Left lobe of liver (tissue), 2 donors: ENCODE measurements at regions not wholly inside any gene's neighbourhood (a gene's known extent, or its start where the extent isn't known, plus 50 kb on each side); places are given as distances from the start of the nearest gene placed in this dataset.

ENCODE experiments used
- ATAC-seq: fragments of 200-7000 bp; cut with Tn5 transposase; one replicate; pipeline ENCODE4 v1.9.1; 2020; ENCODE audit warnings: mild to moderate bottlenecking, moderate library complexity
- DNase-seq: peaks from one replicate; pipeline ENCODE4 v3.0.0-alpha.2; 2020; ENCODE audit warnings: low spot score
- donor health status: DM: no; HTN: no; CAD: no; lungs with moderate emphysema.
- donor health status: DM: no; HTN: yes; CAD: no.

DNA sequence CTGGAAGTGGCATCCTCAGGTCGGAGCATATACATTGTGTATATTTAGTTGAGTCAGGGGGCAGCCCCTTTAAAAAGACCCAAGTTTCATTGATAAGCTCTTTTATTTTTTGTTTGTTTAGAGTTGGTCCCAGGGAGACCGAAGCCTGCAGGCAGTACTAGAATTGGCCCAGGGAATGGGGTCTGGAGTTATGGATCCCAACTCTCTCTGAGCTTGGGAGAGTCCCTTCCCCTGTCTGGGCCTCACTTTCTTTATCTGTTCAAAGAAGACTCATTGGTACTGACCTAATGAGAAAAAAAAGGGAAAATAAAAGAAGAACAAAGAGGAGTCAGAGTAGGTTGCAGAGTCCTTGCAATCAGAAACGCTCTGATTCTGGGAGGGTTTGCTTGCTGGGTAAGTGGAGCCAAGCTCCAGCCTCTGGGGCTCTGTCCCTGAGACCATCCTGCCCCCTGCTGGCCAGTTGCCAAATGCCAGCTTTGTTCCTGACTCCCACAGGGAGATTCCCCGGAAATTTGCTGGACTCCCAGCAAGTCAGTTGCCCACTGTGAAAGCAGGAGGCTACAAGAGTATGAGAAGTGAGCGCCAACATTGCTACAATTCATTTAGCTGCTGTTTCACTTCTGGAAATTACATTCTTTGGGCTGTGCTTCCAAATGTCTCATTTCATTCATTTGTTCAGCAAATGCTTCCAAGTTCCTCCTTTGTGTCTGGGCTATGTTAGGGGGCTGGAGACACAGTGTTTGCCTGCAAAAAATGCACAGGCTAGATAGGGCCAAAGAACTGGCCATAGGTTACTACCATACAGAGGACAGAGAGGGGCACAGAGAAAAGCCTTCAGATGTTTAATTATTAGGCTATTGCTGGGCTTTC, 156.2 kb downstream of the MELK start:
- ATAC-seq (no peak), DNase-seq (no peak)

DNA sequence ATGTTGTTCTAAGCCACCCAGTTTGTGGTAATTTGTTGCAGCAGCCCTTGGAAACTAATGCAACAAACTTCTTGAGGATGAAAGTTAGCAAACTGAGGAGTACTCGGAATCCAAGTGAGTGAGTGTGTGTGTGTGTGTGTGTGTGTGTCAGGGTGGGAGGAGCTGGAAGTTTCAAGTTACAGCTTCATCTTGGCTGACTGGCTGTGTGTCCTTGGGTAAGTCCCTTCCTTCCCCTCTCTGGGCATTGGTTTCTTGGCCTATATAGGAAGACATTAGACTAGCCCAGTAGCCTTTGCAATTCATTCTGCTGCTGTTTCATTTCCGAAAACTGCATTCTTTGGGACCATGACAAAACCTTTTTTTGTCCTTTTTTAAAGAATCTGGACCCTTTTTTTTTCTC, 157.2 kb downstream of the MELK start:
- DNase-seq (no peak), ATAC-seq (no peak)

DNA sequence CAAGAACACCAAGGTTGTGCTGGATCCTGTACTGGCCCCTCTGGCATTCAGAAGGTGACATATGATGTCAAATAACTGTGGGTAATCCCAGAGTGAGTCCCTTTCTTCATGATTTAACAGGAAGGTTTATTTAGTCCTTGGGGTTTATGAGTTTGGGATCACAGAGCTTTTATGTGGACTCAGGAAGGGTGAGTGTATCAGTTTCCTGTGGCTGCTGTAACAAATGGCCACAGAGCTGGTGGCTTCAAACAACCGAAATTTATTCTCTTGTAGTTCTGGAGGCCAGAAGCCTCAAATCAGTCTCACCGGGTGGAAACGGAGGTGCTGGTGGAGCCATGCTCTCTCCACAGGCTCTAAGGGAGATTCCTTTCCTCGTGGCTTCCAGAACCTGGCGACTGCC, 157.7 kb downstream of the MELK start:
- ATAC-seq (no peak), DNase-seq (no peak)

DNA sequence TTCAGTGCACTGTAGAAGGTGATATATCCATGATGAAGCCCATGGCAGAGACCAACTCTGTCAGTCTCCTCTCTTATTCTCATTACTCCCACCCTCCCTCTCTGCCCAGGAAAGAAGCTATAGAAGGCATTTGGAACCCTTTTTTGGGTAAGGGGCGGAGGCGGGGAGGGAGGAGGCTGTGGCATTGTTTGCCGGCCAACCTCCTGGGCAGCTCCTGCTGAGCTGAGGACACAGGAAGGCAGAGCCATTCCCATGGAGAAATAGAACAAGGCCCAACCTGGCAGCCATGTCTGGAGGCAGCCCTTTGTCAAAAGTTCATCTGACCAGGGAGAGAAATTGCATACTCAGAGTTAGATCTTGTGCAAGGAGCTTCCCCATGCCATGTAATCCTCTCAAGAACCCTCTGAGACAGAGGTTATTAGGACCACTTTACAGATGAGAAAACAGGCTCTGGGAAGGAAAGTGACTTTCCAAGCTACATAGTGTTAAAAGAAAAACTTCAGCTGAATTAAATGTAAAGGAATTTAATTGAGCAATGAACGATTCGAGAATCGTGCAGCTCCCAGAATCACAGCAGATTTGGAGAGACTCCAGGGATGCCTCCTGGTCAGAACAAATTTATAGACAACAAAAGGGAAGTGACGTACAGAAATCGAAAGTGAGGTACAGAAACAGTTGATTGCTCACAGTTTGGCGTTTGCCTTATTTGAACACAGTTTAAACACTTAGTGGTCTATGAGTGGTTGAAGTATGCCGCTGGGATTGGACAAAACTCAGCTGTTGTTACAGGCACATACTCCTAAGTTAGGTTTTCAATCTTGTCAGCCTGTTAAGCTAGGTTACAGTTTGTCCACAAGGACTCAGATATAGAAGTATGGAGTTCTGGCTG, 158.6 kb downstream of the MELK start:
- DNase-seq (no peak), ATAC-seq (no peak)

DNA sequence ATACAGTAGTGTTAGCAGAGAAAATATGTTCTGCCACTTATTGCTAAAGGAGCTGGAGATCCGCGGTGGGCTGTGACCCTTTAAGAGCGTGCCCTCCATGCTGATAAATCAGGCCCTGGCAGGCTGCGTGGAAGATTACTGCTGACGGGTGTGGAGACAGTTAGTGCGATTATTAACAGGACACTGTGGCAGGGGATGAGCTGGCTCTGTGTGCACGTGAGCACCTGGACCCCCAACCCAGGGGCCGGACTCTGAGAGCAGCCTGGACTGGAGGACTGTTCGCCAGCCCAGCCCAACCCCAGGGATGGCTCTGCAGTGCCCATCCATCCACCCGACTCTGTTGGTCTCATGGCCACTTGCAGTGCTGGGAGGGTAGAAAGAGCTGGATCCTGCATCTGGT, 162.0 kb downstream of the MELK start:
- ATAC-seq (no peak), DNase-seq (no peak)

DNA sequence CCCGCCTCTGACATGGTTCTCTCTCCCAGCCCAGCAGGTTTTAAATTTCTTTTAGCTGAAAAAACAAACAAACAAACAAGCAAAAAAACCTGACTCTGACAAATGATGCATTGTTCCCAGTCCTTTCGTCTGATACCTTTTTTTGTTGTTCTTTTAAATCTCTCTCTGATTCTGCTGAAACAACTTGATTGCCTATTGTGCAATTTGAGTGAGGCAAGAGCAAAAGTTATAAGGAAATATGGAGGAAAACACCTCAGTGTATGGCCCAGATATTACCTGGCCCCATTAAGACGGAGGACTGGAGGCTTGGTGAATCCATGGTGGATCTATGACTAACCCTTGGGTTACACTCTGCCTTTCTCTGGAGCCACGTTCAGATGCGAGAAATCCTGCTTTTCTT, 164.0 kb downstream of the MELK start:
- no peak for ATAC-seq
- no peak for DNase-seq

DNA sequence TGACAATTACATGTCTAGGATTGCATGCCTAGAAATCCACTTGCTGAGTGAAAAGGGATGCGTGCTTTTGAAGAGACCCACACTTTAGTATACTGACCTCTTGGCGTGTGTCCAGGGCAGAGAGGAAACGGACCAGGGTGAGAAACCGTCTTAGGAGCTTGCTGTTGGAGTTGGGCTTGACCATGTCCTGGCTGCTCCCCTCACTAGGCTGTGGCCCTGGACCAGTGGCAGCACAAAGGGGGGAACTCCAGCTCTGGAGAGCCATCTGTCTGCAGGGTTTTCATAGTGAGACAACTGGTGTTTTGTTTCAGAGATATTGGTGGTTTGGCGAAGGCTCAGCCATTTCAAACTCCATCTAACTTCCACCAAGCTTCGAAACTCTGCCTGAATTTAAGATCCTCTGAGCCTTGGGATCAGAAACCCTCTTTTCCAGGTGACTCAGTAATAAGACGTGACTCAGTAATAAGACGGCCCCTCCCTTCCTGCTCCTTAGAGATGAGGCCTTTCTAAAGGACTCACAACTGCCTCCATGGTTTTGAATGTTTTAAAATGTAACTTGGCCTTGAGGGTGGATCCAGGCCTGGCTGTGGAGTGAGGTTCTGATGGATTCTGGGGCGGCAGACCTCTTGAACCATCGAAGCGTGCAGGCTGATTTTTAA, 165.8 kb downstream of the MELK start:
- DNase-seq = no peak

DNA sequence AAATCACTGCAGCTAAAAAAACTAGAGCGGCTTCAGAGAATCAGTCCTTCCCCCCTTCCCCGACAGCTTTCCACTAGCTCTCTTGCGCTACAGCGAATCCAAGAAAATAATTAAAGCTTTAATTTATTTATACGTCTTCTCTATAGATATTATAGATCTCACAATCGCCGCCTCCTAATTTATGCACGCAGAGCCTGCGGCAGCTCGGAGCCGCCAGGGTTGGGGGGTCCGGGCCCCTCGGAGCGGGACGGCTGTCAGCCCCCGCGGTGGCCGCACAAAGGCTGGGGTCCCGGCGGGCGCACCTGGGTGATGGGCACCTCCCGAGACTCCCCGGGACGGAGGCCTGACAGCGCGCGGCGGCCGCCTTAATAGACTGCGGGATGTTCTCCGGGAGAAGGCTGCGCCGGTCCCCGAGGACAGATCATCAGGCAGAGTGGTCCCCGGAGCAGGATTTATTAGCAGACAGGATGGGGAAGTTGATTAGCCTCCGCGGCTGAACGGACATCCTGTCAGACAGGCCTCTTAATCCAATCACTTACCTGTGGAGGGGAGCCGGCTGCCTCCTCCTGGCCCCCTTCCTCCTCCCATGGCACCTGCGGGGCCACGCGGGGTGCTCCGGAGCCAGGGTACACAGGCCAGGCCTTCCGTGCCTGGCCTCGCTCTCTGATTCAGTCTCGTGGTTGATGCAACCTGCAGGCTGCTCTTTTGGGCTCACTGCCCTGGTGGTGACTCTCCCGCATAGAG, 166.8 kb downstream of the MELK start:
- DNase-seq (no peak), ATAC-seq (no peak)

More for the DNA sequence above, 165.8 kb downstream of the MELK start:
- ATAC-seq = no peak

DNA sequence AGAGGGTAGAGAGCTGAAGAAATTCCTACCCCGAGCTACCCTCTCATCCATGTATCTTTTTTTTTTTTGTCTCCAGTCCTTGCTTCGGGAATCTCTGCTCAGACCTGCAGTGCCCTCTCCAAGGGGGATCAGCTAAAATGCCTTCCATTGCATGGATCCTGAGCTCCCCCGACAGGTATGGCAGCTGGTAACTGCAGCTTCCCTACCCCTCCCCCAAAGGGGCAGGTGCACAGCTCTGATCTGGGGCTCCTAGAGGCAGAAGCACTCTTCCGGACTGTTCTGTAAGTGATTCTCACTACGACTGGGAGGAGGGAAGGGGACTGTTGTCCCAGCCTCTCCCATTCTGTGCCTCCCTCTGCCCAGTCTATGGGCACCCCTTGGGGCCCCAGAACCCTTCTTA, 169.6 kb downstream of the MELK start:
- no peak for DNase-seq
- ATAC-seq = no peak

DNA sequence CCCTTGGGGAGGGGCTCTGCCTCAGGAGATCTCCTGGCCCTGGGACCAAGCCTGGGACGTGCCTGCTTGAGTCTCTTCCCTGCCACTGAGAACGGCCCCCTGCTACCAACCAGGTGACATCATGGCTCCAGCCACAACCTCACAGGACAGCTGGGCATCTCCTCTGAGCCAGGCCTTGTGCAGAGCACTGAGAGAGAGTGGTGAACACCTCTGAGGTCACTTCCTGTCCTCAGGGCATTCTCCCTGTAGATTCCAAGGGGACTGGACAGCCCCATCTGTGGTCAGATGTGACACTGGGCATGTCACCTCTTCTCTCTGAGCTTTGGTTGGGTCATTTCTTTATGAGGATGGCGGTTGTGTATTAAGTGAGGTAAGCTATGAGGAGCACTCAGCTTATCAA, 172.0 kb downstream of the MELK start:
- DNase-seq = no peak
- ATAC-seq = no peak

DNA sequence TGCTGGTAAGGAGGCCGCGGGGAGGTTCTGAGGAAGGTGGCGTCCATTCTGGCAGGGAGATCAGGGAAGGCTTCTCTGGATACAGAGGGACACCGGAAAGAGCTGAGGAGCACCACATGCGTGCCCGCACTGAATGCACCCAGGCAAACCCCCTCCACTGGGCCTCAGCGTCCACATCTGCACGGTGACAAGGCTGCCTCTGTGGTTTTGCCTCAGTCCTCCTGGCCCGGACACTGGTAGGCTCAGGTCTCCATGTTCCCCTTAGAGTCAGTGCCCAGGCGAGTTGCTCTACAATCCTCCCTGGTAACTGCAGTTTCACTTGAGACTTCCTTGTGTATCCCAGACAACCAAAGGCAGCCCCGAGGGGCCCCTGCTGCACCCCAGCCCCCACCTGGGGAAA, 173.3 kb downstream of the MELK start:
- DNase-seq (no peak), ATAC-seq (no peak)

DNA sequence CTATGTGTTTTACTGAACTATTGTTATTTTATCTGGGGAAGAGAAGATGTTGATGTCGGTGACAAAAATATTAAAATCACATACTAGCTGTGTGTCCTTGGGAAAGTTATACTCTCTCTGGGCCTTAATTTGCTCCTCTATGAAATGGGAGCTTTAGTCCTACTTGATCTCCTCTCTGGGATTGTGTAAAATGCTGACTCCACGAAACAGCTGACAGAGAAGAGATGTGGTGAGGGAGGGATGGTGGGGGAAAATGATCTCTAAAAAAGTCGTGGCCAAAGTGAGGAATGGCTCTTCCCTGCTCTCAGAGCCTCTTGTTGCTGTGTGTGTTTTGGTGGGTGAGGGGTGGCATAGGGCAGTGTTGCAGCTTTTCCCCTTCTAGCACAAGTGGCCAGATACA, 173.7 kb downstream of the MELK start:
- ATAC-seq = no peak

DNA sequence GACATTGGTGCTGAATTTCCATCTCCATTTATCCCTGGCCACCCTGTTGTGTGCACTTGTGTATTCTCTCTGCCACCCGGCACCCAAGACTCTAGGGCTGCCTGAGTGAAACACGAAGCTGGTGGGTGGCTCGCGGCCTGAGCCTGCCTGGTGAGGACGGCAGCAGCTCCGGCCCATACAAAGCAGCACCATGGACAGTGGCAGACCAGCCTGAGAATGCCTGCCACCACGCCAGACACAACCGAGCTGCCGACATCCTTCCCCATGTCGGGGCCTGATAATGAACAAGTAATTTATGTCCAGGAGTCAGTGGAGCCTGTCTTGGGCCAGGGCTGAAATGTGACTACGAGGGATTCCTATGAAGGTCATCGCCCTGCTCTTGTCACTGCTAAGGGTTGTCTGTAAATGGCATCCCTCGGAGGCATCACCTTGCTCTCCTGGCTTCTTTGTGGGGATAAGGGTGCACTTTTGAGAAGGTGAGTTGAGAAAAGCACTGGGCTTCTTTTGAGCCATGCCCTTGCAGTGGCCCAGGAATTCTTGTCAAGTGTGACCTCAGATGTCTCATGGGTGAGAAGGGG, 175.7 kb downstream of the MELK start:
- DNase-seq (no peak), ATAC-seq (peak; percentile 76)

More for the DNA sequence above, 173.7 kb downstream of the MELK start:
- DNase-seq = no peak

DNA sequence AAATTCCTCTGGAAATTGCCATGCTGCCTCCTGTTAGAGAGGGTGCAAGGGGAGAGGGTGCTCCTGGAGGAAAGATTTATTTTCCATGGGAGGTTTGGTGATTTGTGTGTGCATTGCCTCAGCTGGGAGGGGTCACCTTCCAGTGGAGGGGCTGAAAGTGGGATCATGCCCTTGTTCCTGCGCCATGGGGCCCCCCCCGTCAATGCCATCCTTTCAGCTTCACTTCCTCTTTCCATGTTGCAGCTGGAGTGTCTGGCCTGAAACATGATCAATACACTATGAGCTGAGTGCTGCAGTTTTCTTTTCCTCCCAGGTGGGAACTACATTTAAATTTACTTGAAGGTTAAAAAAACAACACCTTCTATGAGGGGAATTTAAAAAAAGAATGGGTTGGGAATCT, 176.8 kb downstream of the MELK start:
- DNase-seq (no peak), ATAC-seq (no peak)

DNA sequence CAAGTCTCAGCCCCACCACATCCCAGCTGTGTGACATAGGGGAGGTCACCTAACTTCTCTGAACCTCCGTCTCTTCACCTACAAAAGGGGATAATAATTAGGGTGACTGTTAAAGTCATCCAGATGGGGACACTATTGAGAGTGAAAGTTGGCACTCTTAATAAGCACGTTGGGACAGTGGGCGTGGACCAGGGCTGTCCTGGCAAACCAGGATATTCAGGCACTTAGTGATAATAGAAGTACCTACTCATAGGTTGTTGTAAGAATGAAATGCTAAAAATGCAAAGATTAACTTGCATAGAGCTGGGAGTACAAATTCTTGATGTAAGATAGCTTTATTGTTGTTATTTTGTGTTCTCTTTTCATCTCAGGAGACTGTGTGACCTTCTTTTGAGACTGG, 177.9 kb downstream of the MELK start:
- no peak for ATAC-seq

DNA sequence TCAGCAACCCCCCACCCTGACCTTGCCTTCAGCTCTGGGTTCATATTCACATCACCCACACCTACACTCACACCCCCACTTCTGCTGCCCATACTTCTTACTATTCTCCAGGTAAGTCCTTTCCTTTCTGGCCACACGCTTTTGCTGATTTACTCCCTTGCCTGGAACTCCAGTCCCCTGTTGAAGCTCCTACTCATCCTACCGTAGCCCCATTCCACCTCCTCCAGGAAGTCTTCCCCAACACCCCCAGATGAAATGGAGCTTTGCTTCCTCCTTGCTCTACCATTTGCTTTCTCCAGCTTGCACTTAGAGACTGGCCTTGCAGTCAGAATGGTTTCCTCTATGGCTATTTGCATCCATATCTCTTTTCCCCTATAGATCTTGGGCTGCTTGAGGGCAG, 182.3 kb downstream of the MELK start:
- DNase-seq (no peak), ATAC-seq (no peak)

More for the DNA sequence above, 177.9 kb downstream of the MELK start:
- DNase-seq = no peak

DNA sequence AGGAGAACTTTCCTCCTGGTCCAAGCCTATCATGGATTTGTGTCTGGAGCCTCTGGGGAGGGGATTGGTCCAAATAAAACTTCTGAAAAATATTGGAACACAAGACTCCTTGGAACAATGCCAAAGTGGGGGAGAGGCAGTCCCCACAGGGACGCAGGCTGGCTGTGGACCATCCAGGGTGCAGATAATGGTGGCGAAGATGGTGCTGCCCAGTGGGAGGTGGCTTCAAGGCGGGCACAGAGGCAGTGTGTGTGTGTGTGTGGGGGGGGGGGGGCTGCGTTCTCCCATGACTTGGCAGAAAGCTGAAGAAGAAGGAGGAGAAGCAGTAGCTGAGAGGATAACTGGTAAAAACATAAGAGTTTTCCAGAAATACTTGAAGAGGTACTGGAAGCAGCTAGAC, 186.4 kb downstream of the MELK start:
- DNase-seq = no peak
- no peak for ATAC-seq

DNA sequence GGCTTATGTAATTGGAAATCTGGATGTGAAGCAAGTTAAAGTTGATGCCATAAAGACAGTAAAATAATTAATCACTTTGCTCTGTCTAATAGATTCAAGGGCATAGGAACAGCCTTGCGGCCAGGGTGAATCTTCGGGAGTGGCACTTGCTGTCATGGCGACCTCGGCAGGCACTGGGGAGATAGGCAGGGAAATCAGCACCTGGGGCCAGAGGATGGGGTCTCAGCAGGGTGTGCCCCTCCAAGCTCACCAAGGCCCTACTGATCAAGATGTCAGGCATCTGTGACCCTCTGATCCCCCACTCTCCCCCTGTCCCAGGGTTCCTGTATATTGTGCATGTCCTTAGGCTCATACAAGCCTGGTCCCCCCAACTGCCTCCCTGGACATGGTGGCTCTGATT, 187.3 kb downstream of the MELK start:
- DNase-seq = no peak
- no peak for ATAC-seq

DNA sequence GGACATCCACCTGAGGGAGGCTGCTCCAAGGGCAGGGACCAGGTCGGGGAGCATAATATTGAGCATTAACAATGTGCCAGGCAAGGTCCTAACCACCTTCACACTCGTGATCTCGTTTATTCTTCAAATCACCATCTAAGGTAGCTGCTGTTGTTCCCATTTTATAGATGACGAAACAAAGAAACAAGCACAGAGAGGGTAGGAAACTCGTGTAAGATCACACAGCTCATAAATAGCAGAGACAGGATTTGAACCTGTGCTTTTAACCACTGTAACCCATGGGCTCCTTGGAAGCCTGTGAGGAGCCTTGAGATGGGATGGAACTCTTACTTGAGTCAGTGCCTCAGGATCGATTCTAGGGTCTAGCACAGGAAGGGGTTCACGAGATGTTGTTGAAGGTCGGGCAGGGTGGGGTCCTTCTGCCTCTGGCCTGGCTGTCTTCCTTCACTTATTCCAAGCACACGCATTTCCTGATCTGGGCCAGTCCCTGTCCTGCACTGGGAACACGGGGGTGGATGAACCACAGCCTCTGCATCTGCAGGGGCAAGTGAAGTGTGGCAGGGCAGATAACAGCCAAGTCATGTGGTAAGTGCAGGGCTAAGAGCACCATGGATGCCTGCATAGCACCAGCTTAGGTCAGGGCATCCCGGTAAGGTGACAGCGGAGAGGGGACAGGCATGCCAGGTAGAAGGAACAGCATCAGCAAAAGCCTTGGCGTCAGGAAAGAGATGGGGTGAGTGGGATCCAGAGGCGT, 188.1 kb downstream of the MELK start:
- ATAC-seq = no peak
- DNase-seq = no peak

DNA sequence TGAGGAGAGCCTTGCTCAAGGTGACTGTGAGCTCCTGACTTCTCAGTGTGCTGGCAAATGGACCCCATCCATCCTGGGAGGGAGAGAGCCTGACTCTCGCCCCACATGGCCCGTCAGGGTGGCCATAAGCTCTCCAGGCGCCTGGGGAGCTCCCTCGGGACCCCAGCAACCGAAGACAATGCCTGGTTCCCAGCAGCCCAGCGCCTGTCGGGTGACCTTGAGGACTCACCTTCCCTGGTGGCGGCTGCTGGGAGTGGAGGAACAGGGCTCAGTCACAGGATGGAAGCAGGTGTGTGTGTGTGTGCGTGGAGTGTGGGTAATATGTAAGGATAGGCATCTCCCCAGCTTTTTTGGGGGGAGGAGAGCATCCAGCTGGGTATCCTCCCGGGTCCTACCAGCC, 190.3 kb downstream of the MELK start:
- DNase-seq (no peak), ATAC-seq (no peak)
